Heart left ventricle (tissue), 16 donors: ENCODE measurements at regions not wholly inside any gene's neighbourhood (a gene's known extent, or its start where the extent isn't known, plus 50 kb on each side); places are given as distances from the start of the nearest gene placed in this dataset.

Source experiments
- ATAC-seq, 4 donors: fragments of 200-7000 bp; cut with Tn5 transposase; one replicate each; pipeline ENCODE4 v1.9.1; 2020 to 2022; ENCODE audit warnings: moderate library complexity in 4 of 4, mild to moderate bottlenecking in 3 of 4, moderate number of reproducible peaks in 1 of 4
- DNase-seq, 5 donors: peaks; one replicate each; pipeline ENCODE4 v3.0.0-alpha.2; 2020
- H3K27ac ChIP-seq, 12 donors: fragments of 200-600 bp; sonication (generic) in 4 of 12; one replicate each; pipeline versions ENCODE4 v1.5.0 to v1.8.0; 2016 to 2022; ENCODE audit warnings: mild to moderate bottlenecking in 2 of 12
- H3K27me3 ChIP-seq, 9 donors: fragments of 200-600 bp; sonication (generic) in 2 of 9; one replicate each; pipeline versions ENCODE4 v1.5.1 to v1.8.0; 2016 to 2022; ENCODE audit warnings: mild to moderate bottlenecking in 3 of 9
- H3K36me3 ChIP-seq, 9 donors: fragments of 200-600 bp; sonication (generic) in 2 of 9; one replicate each; pipeline versions ENCODE4 v1.5.0 to v1.8.0; 2018 to 2022; ENCODE audit warnings: mild to moderate bottlenecking in 2 of 9
- H3K4me1 ChIP-seq, 12 donors: fragments of 200-600 bp; sonication (generic) in 4 of 12; one replicate each; pipeline versions ENCODE4 v1.5.0 to v1.8.0; 2016 to 2022; ENCODE audit warnings: mild to moderate bottlenecking in 3 of 12
- H3K4me3 ChIP-seq, 12 donors: fragments of 200-600 bp; sonication (generic) in 4 of 12; one replicate each; pipeline versions ENCODE4 v1.5.0 to v1.8.0; 2017 to 2022; ENCODE audit warnings: mild to moderate bottlenecking in 9 of 12, moderate library complexity in 4 of 12
- H3K9me3 ChIP-seq, 12 donors: fragments of 200-600 bp; sonication (generic) in 4 of 12; one replicate each; pipeline versions ENCODE4 v1.5.0 to v1.8.0; 2016 to 2022; ENCODE audit warnings: mild to moderate bottlenecking in 1 of 12
- POLR2A ChIP-seq, 2 donors: fragments of 450-650 bp; IDR thresholded peaks; one replicate each; pipeline ENCODE4 v1.6.1; 2017; ENCODE audit warnings: antibody characterized with exemption in 2 of 2, mild to moderate bottlenecking in 2 of 2, moderate library complexity in 2 of 2
- WGBS, 4 donors: extraction: QIAGEN DNeasy Blood & Tissue Kit in 2 of 4; methylation state at CpG; one replicate each; pipeline versions ENCODE4 v1.1.5 to v1.1.7; 2013 to 2018; 5-methylcytosine and 5-hydroxymethylcytosine counted together
- intact Hi-C, 10 donors: fragments of 100-400 bp; cut with DNase I; formaldehyde crosslinking; loops; one replicate each; pipeline versions ENCODE4 v1.11.1 to v1.14.2; 2022
- TF ChIP-seq, protein P1 (sequence below), 12 donors: fragments of 200-600 bp; sonication (generic) in 4 of 12; IDR thresholded peaks; one replicate each; pipeline versions ENCODE4 v1.5.0 to v1.8.0; 2018 to 2022; ENCODE audit warnings: antibody characterized with exemption in 12 of 12, mild to moderate bottlenecking in 5 of 12
- donor health status: ischemic (EF 13 %, LVEDD 7.1; RV severe dilation, severe dysfunction).
- donor health status: healthy with polysubstance abuse.
- donor health status: DM: no; HTN: yes; CAD: no.
- donor health status: DM: no; HTN: no; CAD: no.
- donor health status: ischemic (EF 25% LVEDD 6.9; RV normal size, moderate dysfunction).
- donor health status: ischemic (EF 25% LVEDD 5.7; RV mildly dilated, moderate dysfunction).
- donor health status: healthy.
- donor health status: DM: yes; HTN: yes; CAD: no.
- donor health status: ischemic (EF 35%, LVEDD 5.7; RV mildly dilated, moderate dysfunction).
- donor health status: nonischemic (EF 11% LVEDD 7.7; RV severe dilation, severe dysfunction).
- donor health status: DM: yes; HTN: yes; CAD: no.
- donor health status: PGD.
- donor health status: ischemic (EF 29% LVEDD 5.4; RV normal size, mild dysfunction).
- donor health status: nonischemic (EF 23%, LVEDD 6.1; RV moderate dilation, normal function).

DNA sequence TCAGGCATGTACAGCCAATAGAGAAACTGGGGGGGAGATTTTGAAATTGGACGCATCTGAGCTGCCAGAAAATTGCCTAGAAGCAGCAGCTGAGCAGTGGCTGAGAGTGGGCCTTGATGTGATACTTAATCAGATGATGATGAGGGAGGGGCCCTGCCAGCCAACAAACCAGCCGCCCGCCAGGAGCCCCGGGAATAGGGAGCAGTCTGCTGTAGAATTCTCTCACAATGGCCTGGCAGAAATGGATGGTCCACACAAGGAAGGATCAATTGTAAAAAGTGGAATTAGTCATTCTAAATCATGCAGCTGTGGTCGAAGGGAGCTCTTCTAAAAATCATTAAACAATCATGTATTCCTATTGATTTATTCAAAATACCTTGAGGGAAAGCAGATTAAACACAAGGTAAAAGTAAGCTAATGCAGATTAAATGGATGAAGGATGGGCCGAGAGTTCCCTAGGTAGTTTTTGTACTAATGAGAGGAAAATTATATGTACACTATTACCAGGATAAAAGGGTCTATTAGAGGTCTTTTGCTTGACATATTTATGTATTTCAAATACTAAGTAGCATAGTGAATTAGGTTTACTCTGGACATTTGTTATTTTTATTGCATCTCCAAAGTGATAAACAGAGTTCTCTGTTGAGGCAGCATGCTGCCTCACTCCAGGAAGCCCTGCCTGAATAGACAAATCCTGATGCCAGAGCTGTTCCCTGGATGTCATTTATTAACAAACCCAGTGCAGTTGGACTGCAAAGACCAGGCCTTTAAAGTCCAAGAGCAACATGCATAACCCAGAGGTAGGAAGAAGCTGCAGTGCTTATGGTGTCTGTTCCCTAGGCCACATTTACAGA is 91.3 kb downstream of the NKX6-1 start:
- TF ChIP-seq, protein P1, sequence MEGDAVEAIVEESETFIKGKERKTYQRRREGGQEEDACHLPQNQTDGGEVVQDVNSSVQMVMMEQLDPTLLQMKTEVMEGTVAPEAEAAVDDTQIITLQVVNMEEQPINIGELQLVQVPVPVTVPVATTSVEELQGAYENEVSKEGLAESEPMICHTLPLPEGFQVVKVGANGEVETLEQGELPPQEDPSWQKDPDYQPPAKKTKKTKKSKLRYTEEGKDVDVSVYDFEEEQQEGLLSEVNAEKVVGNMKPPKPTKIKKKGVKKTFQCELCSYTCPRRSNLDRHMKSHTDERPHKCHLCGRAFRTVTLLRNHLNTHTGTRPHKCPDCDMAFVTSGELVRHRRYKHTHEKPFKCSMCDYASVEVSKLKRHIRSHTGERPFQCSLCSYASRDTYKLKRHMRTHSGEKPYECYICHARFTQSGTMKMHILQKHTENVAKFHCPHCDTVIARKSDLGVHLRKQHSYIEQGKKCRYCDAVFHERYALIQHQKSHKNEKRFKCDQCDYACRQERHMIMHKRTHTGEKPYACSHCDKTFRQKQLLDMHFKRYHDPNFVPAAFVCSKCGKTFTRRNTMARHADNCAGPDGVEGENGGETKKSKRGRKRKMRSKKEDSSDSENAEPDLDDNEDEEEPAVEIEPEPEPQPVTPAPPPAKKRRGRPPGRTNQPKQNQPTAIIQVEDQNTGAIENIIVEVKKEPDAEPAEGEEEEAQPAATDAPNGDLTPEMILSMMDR (IDR thresholded peaks at IDR 0.05) = no peak
- no peak for TF ChIP-seq POLR2A (IDR thresholded peaks at IDR 0.05)

DNA sequence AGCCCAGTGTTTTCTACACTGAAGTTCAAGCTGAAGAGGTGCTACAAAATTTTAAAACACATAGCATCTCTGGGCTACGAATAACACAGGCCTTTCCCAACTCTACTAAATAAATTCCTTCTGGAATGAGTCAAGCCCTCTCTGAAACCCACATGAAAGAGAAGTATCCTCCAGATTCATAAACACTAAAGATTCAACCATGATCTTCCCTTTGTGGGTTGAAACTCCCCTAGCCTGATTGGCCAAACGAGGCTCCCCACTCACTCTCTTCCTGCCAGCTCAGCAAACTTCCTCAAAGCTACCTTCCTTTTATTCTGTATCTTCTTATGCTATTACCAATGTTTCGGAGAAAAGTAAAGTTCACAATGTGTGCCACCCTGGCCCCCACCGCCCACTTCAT is 95.4 kb downstream of the NKX6-1 start:
- DNase-seq = no peak
- no peak for TF ChIP-seq POLR2A (IDR thresholded peaks at IDR 0.05)
- TF ChIP-seq, protein P1 (IDR thresholded peaks at IDR 0.05) = no peak
- H3K27ac ChIP-seq = no peak overlapping the region
- H3K9me3 ChIP-seq = no peaks in the 10 kb centered on the region
- WGBS, 4 donors = 72 to 80% (median 77%) methylated on average over 4 of the region's 4 CpGs
- H3K27me3 ChIP-seq = peaks cover 0 to 14% (median 0%) of the 10 kb centered on the region in 9 donors
- H3K4me1 ChIP-seq = no peaks in the 10 kb centered on the region
- intact Hi-C loops = no loop called here
- H3K4me3 ChIP-seq = no peak overlapping the region
- no peak for ATAC-seq
- H3K36me3 ChIP-seq = no peaks in the 10 kb centered on the region

More for the DNA sequence above, 91.3 kb downstream of the NKX6-1 start:
- H3K27ac ChIP-seq = no peak overlapping the region
- DNase-seq = no peak
- H3K9me3 ChIP-seq = no peaks in the 10 kb centered on the region
- ATAC-seq = no peak
- H3K36me3 ChIP-seq = no peaks in the 10 kb centered on the region
- peaks cover 0 to 13% (median 0%) of the 10 kb centered on the region in 9 donors for H3K27me3 ChIP-seq
- H3K4me3 ChIP-seq = no peak overlapping the region
- H3K4me1 ChIP-seq = no peaks in the 10 kb centered on the region
- intact Hi-C loops = no loop called here
- 78 to 84% (median 79%) methylated on average over 6 of the region's 6 CpGs for WGBS, 4 donors

DNA sequence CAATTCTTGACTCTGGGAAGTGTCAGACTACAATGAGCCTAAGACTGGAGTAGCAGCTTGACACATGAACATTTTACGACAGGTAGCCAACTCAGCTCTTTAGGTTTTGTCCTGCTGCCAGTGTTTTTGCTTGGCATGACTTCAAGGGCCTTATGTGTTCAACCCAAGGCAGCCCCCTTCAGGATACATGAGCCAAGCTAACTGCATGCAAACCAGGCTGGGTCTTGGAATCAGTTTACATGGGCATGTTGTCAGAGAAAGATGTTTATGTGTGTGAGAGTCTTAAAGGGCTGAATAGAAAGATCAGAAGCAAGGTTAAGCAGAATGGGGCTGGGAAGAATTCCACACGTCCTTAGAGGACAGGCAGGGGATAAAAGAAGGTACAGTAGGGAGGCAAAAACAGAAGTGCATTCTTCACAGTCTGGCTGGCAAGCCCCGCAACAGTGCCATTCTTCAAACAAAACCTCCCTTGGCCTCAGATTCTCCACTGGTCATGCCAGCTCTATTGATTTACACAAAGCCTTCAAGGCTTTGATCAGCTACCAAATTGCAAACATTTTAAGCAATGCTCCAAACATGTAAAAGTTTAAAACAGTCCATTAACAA is 97.3 kb downstream of the NKX6-1 start:
- H3K27me3 ChIP-seq = peaks cover 0 to 17% (median 0%) of the 10 kb centered on the region in 9 donors
- no peak for DNase-seq
- H3K4me3 ChIP-seq = no peak overlapping the region
- 36 to 42% (median 39%) methylated on average over 3 of the region's 3 CpGs for WGBS, 4 donors
- H3K9me3 ChIP-seq = no peaks in the 10 kb centered on the region
- intact Hi-C loops = no loop called here
- H3K36me3 ChIP-seq = no peaks in the 10 kb centered on the region
- H3K4me1 ChIP-seq = no peaks in the 10 kb centered on the region
- TF ChIP-seq, protein P1 (IDR thresholded peaks at IDR 0.05) = no peak
- no peak for TF ChIP-seq POLR2A (IDR thresholded peaks at IDR 0.05)
- no peak for ATAC-seq
- H3K27ac ChIP-seq = no peak overlapping the region

DNA sequence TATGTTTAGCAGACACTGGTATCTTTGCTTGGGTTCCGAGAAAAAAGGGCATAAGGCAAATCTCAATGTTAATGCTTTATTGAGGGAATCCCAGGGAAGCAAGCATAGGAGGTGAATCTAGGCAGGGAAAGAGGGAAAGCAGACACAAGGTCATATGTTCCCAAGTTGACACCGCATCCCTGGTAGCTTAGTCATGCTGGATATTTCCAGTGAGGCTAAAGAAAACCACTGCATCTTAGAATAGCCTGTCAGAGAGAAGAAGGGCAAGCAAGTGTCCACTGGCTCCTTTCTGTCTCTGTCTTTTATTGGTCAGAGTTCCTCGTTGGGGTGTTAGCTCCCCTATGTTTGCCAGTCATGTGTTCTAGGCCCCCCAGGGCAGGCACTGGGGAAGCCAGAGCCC is 104.7 kb downstream of the NKX6-1 start:
- intact Hi-C loops = no loop called here
- WGBS, 4 donors = 53 to 73% (median 66%) methylated on average over 3 of the region's 3 CpGs
- TF ChIP-seq POLR2A (IDR thresholded peaks at IDR 0.05) = no peak
- TF ChIP-seq, protein P1 (IDR thresholded peaks at IDR 0.05) = no peak
- Histone ChIP-seq H3K36me3 (no peaks in the 10 kb centered on the region), H3K4me3 (no peak overlapping the region), H3K4me1 (no peaks in the 10 kb centered on the region), H3K9me3 (no peaks in the 10 kb centered on the region), H3K27ac (no peak overlapping the region), H3K27me3 (peaks cover 0 to 13% (median 0%) of the 10 kb centered on the region in 9 donors)
- DNase-seq = no peak
- no peak for ATAC-seq
